NCI-H526 treated with DMSO at 0.1 percent for 48 hours (cell line): ENCODE measurements at regions not wholly inside any gene's neighbourhood (a gene's known extent, or its start where the extent isn't known, plus 50 kb on each side); places are given as distances from the start of the nearest gene placed in this dataset.

ENCODE experiments used
- DNase-seq: peaks from one replicate; lab custom pipeline; 2025; lab: John Stamatoyannopoulos, UW

GRCh38 chr1:83574791-83575190, 424.1 kb downstream of the TTLL7 start:
- DNase-seq: no peak

DNA sequence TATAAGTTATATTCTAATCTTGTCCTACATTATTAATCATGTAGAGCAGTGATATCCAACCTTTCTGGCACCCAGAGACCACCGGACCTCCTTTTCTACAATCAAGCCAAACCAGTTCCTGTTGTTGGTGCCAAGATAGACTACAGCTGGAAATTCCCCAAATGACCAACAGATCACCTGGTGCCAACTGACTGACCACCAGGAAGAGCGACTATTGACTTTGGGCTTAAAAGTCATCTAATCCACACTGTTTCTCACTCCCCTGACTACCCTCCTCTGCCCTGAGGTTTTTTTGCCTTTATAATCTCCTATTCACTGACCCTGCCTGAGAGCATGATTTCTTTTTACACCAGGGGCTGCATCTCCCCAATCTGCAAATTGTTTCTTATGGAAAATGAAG, 425.2 kb downstream of the TTLL7 start:
- DNase-seq: no peak

DNA sequence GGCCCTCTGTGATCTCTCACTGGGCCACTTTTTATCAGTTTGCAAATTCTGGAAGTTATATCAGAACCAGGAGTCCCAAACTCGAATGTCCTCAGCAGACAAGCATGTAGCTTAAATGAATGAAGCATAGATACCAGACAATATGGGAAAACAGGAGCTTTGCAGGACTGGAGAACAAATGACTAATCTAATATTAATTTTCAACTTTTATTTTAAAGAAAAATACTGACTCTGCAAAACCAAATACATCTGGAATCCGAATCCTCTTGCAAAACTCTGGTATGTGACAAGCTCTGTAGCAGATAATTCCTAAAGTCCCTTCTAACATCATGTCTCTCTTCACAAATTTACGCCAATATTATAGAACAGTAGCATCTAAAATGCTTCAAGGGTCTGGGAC, 427.4 kb downstream of the TTLL7 start:
- DNase-seq: no peak

- no peak for DNase-seq
Measured at GRCh38 chr1:83561346-83561745, 437.6 kb downstream of the TTLL7 start.

DNA sequence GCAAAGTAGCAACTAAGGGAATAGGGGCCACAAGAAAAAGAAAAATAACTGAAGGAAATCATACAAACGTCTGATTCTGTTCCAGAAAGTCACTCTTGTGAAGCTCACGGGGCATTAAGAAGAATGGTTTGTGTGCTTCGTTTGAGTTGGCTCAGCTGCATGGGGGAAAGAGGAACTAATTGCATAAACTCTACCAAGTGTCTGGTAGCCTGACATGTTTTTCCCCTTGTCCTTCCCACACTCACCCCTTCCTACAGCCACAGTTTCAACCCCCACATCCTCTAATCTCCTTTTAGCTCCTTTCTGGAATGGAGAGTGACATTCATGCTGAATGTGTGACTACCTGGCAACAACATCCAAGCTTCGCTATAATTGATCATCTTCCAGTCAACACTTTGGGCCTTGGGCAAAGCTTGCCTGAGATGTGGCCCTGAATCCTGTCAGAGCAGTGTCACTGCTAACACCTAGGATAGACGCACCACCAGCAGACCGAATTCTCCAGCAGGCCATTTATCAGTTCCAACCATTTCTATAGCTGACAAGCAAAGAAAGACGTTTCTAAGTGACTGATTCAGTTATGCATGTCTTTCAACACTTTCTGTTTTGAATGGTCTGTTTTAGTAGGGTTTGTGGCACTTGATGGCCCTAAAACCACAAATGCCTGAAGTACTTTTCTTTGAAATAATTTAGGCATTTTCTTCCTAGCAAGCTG, 439.6 kb downstream of the TTLL7 start:
- no peak for DNase-seq

GRCh38 chr1:83555871-83556270, 443.1 kb downstream of the TTLL7 start:
- no peak for DNase-seq

DNA sequence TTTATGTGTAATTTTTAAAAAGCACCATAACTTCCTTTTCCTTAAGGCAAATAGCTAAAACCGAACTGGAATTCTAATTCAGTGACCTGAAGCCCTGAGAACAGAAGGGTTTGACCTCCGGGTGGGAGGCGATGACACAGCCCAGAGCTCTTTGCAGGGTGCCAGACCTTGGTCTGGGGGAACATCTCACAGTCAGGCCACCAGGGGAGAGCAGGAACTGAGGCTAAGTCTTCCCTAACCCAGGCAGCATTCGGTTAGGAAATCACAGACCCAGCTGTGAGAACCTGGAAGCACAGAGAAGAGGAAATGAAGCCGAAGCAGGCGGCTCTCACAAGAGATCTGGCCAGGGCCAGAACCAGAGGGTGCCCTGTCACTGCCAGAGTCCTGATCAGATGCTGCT, 444.8 kb downstream of the TTLL7 start:
- DNase-seq: no peak

GRCh38 chr1:83552820-83553219, 446.1 kb downstream of the TTLL7 start:
- no peak for DNase-seq

- no peak for DNase-seq
Measured at GRCh38 chr1:83548311-83548710, 450.6 kb downstream of the TTLL7 start.

DNA sequence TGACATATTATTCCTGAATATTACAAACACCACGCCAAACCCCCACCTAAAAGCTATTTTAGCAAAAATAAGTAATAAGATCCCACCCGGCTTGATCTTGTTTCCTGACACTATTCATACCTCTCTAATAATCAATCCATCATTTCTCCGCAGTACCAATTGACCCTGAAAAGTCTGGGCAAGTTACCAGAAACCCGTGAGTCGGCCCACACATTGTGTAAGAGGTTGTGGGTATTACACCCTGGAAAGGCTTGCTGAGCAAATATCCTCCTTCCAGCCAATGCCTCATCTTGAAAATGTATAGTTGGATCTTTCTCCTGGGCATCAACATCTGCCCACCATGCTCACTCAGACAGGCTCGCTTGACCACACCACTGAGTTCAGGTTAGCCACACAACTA, 451.0 kb downstream of the TTLL7 start:
- DNase-seq: no peak

GRCh38 chr1:83546874-83547273, 452.1 kb downstream of the TTLL7 start:
- no peak for DNase-seq

DNA sequence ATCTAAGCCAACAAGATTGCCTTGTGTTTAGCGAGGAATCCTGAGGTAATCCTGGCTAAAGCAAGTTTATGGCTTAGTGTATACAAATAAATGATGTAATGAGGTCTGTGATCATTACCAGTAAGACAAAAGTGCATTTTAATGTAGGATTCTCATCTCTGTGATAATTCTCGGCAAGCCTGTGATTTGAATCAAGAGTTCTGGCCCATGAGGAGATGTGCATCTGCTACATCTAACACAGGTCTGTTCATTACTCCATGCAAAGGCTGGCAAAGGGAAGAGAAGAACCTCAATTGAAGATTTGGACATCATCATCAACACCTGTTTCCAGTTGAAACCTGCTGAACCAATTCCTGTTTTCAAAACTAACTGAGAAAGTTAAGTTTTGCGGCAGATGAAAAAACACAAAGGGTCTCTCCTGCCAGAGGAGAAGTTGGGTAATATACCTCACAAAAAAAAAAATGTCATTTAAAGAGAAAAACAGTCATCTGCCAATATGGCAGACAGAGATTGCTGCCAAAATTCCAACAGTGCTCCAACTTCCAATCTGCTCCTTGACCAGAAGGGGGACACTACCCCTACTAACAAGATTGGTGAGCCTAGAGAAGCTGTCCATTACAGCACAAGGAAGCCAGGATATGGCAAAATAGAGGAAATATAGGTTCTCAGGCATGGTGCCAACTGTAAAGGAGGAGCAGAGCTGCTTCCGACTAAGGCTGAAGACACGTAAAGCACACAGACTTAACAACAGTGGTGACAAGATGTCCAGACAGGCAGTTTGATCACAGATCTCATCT, 453.7 kb downstream of the TTLL7 start:
- no peak for DNase-seq

DNA sequence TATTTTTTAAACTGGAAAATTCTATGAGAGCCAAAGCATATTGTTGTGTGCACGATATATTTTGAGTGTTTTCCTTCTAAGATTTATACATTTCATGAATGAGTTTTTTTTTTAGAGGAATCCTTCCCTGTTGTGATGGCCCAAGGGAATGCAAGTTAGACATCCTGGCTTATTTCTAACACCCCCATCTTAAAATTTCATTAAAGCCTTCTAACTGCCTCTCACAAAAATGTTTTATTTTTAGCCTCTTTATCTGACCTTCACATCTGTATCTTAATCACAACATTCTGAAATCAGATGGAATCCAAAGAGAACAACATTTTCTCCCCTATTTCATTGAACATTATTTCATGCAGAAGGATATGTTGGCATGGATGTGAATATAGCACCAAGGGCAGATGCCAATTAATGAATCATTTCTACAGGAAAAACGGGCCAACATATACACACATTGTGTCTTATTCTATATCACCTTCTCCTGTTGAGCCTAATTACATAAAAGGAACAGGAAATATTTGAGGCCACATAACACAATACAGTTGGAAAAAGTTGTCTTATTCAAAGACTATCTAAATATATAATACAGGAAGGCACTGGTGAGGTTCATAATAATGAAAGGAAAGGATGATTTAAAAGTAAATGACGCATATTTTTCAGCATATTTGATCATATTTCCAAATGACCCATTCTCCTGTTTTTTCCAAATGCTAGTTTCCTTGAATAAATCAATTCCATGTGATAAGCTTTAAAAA, 455.5 kb downstream of the TTLL7 start:
- DNase-seq: no peak

DNA sequence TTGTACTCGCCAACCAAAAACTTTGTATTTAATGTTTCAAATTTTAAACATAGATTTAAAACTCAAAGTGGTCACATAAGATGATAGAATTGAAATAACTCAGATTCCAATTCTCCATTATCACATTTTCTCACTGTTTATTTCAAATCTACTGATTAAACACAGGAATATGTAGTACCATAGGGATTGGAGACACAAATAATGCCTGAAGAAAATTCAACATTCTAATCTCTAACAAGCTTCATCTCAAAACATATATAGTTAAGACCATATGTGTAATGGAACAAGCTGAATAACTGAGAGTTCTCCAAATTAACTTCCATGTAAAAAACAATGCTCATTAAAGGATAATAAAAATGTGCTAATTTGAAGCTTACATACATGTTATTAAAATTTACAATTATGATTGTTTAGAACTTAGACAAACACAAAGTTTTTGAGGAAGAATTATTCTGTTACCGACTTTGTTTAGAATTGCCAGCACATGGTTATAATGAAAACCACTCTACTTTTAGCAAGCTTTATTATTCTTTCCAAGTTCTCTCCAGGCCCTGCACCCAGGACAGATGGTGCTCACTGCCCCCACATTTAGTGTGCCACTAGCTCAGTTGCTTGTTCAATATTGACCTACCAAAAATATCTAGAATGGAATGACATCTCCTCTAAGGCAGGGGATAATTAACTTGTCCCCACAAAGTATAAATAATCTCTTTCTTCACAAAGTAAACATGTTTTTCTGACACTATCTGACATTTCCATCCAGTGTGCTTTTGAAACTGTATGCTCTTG, 467.2 kb downstream of the TTLL7 start:
- no peak for DNase-seq

DNA sequence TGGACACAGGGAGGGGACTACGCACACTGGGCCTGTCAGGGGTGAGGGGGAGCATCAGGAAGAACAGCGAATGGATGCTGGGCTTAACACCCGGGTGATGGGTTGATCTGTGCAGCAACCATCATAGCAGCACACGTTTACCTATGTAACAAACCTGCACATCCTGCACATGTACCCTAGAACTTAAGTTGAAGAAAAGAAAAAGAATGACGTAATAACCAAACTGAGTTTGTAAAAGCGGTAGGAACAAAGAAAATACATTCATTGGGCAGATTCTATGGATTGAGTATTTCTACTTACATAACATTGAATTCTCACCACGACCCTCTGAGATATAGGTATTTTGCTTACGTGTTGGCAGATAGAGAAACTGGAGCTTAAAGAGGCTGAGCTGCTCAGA, 468.4 kb downstream of the TTLL7 start:
- no peak for DNase-seq

DNA sequence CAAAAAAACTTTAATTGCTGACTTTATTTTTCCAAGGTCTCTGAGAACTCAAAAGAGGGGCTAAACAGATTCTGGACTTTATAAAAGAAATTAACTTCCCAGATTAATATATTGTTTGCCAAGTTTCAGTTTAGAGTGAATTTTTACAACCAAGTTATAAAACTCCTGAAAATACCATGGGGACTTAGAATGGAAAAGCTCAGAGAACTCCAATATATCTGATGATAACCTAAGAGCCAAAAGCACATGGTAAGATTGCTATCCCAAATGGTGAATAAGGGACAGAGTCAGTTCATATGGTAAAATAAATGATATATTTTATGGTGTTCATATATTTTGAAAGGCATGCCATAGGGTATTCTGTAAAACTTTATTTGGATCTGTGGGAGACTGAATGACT, 470.9 kb downstream of the TTLL7 start:
- no peak for DNase-seq

DNA sequence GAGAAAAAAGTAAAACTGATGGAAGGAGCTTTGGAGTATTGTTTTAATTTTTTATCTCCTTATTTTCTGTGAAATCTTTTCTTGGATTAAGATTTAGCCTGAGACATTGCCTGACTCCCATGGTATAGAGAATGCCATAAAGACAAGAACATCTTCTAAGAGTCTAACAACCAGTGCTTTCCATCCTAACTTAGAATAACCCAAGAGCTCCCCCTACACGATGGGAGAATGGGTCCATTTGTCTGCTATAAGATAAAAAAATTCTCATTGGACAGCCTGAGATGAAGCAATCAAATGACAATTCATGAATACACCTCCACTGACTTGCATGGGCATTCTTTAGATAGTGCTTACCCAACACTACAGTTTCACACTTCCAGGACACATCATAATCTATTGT, 478.1 kb downstream of the TTLL7 start:
- no peak for DNase-seq

GRCh38 chr1:83516369-83516768, 482.6 kb downstream of the TTLL7 start:
- DNase-seq: no peak

- DNase-seq: no peak
Measured at GRCh38 chr1:83515578-83516154, 483.3 kb downstream of the TTLL7 start.

DNA sequence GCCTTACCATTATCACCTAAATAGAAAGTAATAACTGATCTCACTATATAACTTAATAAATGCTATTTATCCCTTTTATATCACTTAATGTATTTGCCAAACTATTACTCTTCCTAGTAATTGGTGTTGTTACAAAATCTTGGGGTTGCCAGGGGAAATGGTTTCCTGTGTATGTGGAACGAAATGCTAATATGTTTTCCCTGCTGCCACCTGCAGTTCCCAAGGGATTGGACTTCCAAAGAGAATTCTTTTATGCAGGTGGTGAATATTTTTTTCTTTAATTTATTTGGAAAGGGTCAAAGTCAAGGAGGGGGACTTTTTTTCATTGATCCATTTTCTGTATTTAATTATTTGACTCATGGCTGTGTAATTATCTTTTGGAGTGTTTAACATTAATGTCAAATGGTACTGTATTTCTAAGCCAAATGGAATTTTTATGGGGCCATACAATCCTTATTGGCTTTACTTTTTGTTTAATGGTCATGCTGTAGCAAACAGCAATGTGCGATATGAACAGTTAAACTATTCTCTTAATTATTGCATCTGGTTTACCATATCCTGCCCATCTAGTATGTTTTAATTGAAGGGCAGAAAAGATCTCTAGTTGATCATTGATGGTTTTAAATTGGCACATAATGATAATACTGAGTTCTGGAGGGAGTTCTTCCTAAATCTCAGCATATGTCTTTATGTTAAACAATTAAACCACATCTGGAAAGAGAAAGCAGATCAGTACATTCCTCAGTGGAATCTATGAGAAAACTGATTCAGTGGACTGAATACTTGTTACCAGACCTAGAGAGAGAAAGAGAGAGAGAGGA, 486.3 kb downstream of the TTLL7 start:
- no peak for DNase-seq

- DNase-seq: no peak
Measured at GRCh38 chr1:83511146-83511726, 487.7 kb downstream of the TTLL7 start.
